Mesodermal cell (in vitro differentiated cells): ENCODE measurements at regions not wholly inside any gene's neighbourhood (a gene's known extent, or its start where the extent isn't known, plus 50 kb on each side); places are given as distances from the start of the nearest gene placed in this dataset.

Experiments
- H3K27ac ChIP-seq: 2 replicates; pipeline ENCODE4 v1.7.0; 2013; ENCODE audit warnings: mild to moderate bottlenecking, low read depth, low read length, moderate library complexity; ENCODE audit not compliant: severe bottlenecking
- H3K36me3 ChIP-seq: 2 replicates; pipeline ENCODE4 v1.7.1; 2013; ENCODE audit warnings: mild to moderate bottlenecking, low read length, moderate library complexity; ENCODE audit not compliant: control insufficient read depth, insufficient read depth
- H3K4me1 ChIP-seq: one replicate; pipeline ENCODE4 v1.7.1; 2013; ENCODE audit warnings: mild to moderate bottlenecking, low read length; ENCODE audit not compliant: insufficient read depth, control insufficient read depth, poor library complexity, severe bottlenecking
- H3K4me3 ChIP-seq: 2 replicates; pipeline ENCODE4 v1.7.0; 2013; ENCODE audit warnings: low read length, control low read depth, mild to moderate bottlenecking; ENCODE audit not compliant: insufficient read depth, poor library complexity, severe bottlenecking; ENCODE audit errors: extremely low read depth
- H3K9me3 ChIP-seq: 2 replicates; pipeline ENCODE4 v1.7.1; 2013; ENCODE audit warnings: mild to moderate bottlenecking, low read length, moderate library complexity; ENCODE audit not compliant: control insufficient read depth
- WGBS, 2 experiments: methylation state at CpG; one replicate each; pipeline ENCODE4 v1.1.5; 2013; ENCODE audit warnings: missing lambda C conversion rate in 2 of 2; ENCODE audit not compliant: insufficient coverage in 2 of 2; 5-methylcytosine and 5-hydroxymethylcytosine counted together

- Histone ChIP-seq H3K36me3 (no peaks in the 10 kb centered on the region), H3K27ac (no peak overlapping the region), H3K9me3 (no peaks in the 10 kb centered on the region), H3K4me3 (no peak overlapping the region), H3K4me1 (no peaks in the 10 kb centered on the region)
- 83% methylated on average over 1 of the region's 1 CpG; no CpG with 5 or more reads in 1 of the 2 experiments for WGBS, 2 experiments
These were observed 731.4 kb upstream of the RIOK2 start for GRCh38 chr5:97914483-97914882.

GRCh38 chr5:97915106-97915505 is 732.1 kb upstream of the RIOK2 start:
- Histone ChIP-seq H3K4me3 (no peak overlapping the region), H3K36me3 (no peaks in the 10 kb centered on the region), H3K27ac (no peak overlapping the region), H3K9me3 (no peaks in the 10 kb centered on the region), H3K4me1 (no peaks in the 10 kb centered on the region)
- no CpG with 5 or more reads among the region's 1 CpG for WGBS, 2 experiments

GRCh38 chr5:97918057-97918456 is 735.0 kb upstream of the RIOK2 start:
- no peak overlapping the region for H3K4me3 ChIP-seq
- 100% methylated on average over 1 of the region's 1 CpG; no CpG with 5 or more reads in 1 of the 2 experiments for WGBS, 2 experiments
- H3K36me3 ChIP-seq, result no peaks in the 10 kb centered on the region
- H3K9me3 ChIP-seq, result no peaks in the 10 kb centered on the region
- H3K4me1 ChIP-seq, result no peaks in the 10 kb centered on the region
- H3K27ac ChIP-seq, result no peak overlapping the region

- Histone ChIP-seq H3K4me3 (no peak overlapping the region), H3K4me1 (no peaks in the 10 kb centered on the region), H3K27ac (no peak overlapping the region), H3K9me3 (no peaks in the 10 kb centered on the region), H3K36me3 (no peaks in the 10 kb centered on the region)
- WGBS, 2 experiments, result 94% methylated on average over 2 of the region's 2 CpGs; no CpG with 5 or more reads in 1 of the 2 experiments
These were observed 735.6 kb upstream of the RIOK2 start for GRCh38 chr5:97918620-97919019.

- no CpG with 5 or more reads among the region's 4 CpGs for WGBS, 2 experiments
- Histone ChIP-seq H3K27ac (no peak overlapping the region), H3K36me3 (no peaks in the 10 kb centered on the region), H3K4me3 (no peak overlapping the region), H3K9me3 (no peaks in the 10 kb centered on the region), H3K4me1 (no peaks in the 10 kb centered on the region)
These were observed 736.7 kb upstream of the RIOK2 start for GRCh38 chr5:97919719-97920118.

- WGBS, 2 experiments, result 100% methylated on average over 4 of the region's 5 CpGs; no CpG with 5 or more reads in 1 of the 2 experiments
- Histone ChIP-seq H3K4me3 (no peak overlapping the region), H3K36me3 (no peaks in the 10 kb centered on the region), H3K4me1 (no peaks in the 10 kb centered on the region), H3K27ac (no peak overlapping the region), H3K9me3 (no peaks in the 10 kb centered on the region)
These were observed 739.7 kb upstream of the RIOK2 start for GRCh38 chr5:97922776-97923175.

- H3K9me3 ChIP-seq, result no peaks in the 10 kb centered on the region
- H3K36me3 ChIP-seq, result no peaks in the 10 kb centered on the region
- H3K4me1 ChIP-seq, result no peaks in the 10 kb centered on the region
- H3K27ac ChIP-seq, result no peak overlapping the region
- H3K4me3 ChIP-seq, result no peak overlapping the region
These were observed 740.4 kb upstream of the RIOK2 start for GRCh38 chr5:97923496-97923895.

- Histone ChIP-seq H3K4me1 (no peaks in the 10 kb centered on the region), H3K9me3 (no peaks in the 10 kb centered on the region), H3K36me3 (no peaks in the 10 kb centered on the region), H3K27ac (no peak overlapping the region), H3K4me3 (no peak overlapping the region)
- whole genome bisulfite sequencing, 2 experiments, result 100% methylated on average over 1 of the region's 1 CpG; no CpG with 5 or more reads in 1 of the 2 experiments
These were observed 741.0 kb upstream of the RIOK2 start for GRCh38 chr5:97923997-97924396.

GRCh38 chr5:97929383-97929782 is 746.3 kb upstream of the RIOK2 start:
- Histone ChIP-seq H3K36me3 (no peaks in the 10 kb centered on the region), H3K4me3 (no peak overlapping the region), H3K9me3 (no peaks in the 10 kb centered on the region), H3K27ac (no peak overlapping the region), H3K4me1 (no peaks in the 10 kb centered on the region)
- 100% methylated on average over 1 of the region's 1 CpG; no CpG with 5 or more reads in 1 of the 2 experiments for WGBS, 2 experiments

GRCh38 chr5:97931829-97932228 is 748.8 kb upstream of the RIOK2 start:
- H3K27ac ChIP-seq, result no peak overlapping the region
- H3K4me3 ChIP-seq, result no peak overlapping the region
- H3K9me3 ChIP-seq, result no peaks in the 10 kb centered on the region
- H3K4me1 ChIP-seq, result no peaks in the 10 kb centered on the region
- no peaks in the 10 kb centered on the region for H3K36me3 ChIP-seq

- 86 to 100% methylated on average over 1 of the region's 1 CpG for WGBS, 2 experiments
- Histone ChIP-seq H3K4me3 (no peak overlapping the region), H3K36me3 (no peaks in the 10 kb centered on the region), H3K9me3 (no peaks in the 10 kb centered on the region), H3K27ac (no peak overlapping the region), H3K4me1 (no peaks in the 10 kb centered on the region)
These were observed 753.2 kb upstream of the RIOK2 start for GRCh38 chr5:97936231-97936630.

- Histone ChIP-seq H3K36me3 (no peaks in the 10 kb centered on the region), H3K27ac (no peak overlapping the region), H3K4me3 (no peak overlapping the region), H3K4me1 (no peaks in the 10 kb centered on the region), H3K9me3 (no peaks in the 10 kb centered on the region)
- 83 to 86% methylated on average over 2 of the region's 2 CpGs for WGBS, 2 experiments
These were observed 754.8 kb upstream of the RIOK2 start for GRCh38 chr5:97937846-97938245.
